ENCODE measurements at regions not wholly inside any gene's neighbourhood (a gene's known extent, or its start where the extent isn't known, plus 50 kb on each side); places are given as distances from the start of the nearest gene placed in this dataset.

DNA sequence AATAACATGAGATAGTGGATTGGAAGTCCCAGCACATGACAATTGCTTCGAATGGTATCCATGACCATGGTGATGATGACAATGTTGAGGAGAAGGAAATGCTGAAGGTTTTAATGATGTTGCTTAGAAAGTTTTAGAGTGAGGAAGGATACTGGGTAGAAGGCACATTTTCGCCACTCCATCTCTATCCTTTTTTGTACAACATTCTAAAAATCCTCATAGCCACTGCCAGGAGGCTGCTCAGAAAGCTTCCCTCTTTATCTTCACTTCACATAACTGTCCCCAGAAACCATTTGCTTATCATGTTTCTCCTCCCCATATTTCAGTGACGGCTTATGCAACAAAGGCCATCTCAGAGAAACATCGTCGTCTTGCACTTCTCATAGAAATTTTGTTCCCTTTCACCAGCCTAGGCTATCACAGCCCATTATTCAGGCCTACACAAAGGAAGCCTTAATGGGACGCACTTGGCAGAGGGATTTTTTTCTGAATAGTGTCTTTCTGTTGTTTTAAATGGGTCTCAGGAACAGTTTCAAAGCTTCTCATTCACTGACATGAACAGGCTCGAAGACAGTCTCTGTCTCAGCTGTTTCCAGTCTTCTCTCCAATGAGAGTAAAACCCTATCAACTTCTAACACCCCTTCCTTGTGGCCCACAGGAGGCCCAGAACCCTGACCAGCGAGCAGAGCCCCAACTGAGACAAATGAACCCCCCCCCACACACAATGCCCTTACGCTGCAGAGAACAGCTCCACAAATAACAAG is 506.7 kb downstream of the HAPSTR1 start:
- TF ChIP-seq EP300 (IDR thresholded peaks at IDR 0.05; ENCODE audit: borderline replicate concordance) (no peak), CREB1 (IDR thresholded peaks at IDR 0.05; ENCODE audit: low read depth) (no peak), TAF1 (IDR thresholded peaks at IDR 0.05; ENCODE audit: low read depth) (no peak), TEAD4 (IDR thresholded peaks at IDR 0.05) (no peak), NFIC (IDR thresholded peaks at IDR 0.05) (no peak), MAX (IDR thresholded peaks at IDR 0.05) (no peak), TCF12 (IDR thresholded peaks at IDR 0.05; ENCODE audit: low read depth) (no peak)

Measured in Ishikawa (cell line).